IPS-NIHi7 (cell line): ENCODE measurements at regions not wholly inside any gene's neighbourhood (a gene's known extent, or its start where the extent isn't known, plus 50 kb on each side); places are given as distances from the start of the nearest gene placed in this dataset.
A peak's percentile ranks its signal among the peaks of the same experiment; 100 is the strongest.

Experiments used
- DNase-seq: peaks from one replicate; pipeline ENCODE4 v3.0.0; 2012; ENCODE audit warnings: mixed read lengths; ENCODE audit errors: extremely low spot score

DNA sequence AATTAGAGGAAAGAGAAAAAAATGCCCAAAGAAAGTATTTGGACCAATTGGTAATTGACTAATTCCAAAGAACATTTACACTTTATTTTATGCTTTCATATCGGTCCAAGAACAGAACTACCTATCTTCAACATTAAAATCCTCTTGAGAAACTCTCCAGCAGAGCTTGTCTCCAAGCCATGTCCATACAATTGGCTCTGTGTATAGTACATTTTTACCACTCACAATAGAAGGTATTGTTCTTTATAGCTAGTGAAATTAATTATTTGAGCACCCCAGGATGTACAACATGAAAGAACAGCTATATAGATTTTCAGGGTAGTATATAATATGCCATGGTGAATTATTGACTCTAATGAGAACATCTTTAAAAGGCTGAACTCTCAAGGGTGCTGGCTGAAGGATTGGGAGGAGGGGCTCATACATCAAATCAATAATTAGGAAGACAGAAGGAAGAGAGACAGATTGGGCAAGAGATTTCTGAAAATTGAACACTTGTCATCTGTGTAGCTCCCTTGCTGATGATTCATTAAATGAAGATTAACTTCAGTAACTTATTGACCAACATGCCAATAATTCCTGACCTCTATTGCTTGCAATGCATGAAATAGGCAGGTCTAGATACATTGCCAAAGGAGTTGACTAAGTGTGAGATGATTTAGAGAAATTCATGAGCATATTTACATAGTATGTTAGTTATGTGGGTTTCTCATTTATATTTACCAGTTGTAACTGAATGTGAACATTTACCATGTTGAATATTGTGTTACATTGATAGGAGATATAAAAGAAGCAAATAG lies 249.7 kb downstream of the MTERF1 start:
- no peak for DNase-seq

DNA sequence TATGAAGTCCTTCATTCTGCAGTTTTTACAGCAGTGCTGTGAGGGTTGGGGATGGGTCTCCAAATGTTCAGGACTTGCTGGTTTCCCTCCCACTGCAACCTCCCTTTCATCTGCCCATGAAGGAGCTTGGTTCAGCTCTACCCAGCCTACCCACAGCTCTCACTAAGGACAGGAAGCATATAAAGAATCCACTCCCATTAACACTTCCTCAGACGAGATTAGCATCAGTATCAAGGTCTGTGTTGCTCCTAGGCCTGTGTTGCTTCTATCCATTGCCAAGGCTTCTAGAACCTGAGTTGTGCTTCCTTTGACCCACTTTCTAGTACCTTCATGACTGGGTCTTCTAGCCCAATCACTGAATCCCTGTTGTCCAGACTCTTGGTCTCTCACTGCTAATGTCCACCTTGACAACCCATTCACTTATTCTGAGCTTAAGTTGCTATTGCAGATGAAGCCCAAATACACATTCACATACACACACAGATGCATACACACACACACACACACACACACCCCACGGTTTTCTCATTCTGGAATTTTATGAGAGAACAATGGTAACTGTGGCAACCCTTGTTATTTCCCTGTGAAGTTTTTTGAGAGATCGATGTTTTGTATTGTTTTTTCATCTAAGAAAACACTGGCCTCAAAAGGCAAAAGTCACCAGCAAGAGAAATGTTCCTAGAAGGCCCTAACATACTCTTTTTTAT lies 248.1 kb downstream of the MTERF1 start:
- no peak for DNase-seq

DNA sequence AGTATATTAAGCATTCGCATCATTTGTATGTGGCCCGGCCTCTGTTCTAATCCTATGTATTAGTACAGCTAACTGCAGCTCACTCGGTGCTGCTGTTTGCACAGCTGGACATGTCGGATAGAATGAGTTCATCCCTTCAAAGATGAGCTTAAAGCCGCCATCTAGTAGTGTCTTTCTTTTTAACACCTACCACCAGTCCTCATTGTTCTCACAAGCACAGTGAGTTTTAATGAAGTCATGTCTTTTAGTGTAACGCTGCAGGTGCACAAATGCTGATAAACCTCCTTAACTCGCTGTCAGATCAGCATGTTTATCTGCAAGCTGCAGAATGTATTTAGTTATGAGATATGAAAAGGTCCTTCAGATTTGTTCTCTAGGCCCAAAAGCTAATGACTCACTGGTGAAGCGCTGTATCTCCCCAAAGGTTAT lies 247.5 kb downstream of the MTERF1 start:
- DNase-seq = no peak

DNA sequence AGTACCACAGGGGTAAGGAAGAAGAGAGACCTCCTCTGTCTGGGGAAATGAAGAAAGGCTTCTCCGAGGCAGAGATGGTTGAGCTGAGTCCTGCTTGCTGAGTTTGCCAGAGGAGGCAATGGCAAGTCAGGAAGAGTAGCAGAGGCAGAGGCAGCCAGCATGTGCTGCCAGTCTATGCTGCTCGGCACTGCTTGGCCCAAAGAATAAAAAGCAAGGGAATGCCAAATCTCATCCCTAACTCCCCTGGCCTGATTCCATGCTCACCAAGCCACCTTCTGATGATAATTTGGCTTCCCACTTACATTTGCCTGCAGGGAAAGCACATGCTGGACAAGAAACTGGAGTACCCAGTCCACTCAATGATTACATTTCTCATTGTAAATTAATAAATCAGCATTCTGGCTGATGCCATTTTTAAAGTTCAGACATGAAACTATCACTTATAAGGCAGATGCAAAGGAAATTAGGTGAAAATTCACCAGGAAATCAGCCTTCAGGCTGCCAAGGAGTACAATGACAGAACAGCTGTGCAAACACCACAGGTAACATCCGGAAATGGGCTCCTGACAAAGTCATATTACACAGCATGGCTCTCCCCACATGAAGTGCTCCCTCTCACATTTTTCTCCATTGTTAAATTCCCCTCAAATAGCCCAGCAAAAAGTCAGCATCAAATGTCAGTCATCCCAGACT lies 245.9 kb downstream of the MTERF1 start:
- no peak for DNase-seq

DNA sequence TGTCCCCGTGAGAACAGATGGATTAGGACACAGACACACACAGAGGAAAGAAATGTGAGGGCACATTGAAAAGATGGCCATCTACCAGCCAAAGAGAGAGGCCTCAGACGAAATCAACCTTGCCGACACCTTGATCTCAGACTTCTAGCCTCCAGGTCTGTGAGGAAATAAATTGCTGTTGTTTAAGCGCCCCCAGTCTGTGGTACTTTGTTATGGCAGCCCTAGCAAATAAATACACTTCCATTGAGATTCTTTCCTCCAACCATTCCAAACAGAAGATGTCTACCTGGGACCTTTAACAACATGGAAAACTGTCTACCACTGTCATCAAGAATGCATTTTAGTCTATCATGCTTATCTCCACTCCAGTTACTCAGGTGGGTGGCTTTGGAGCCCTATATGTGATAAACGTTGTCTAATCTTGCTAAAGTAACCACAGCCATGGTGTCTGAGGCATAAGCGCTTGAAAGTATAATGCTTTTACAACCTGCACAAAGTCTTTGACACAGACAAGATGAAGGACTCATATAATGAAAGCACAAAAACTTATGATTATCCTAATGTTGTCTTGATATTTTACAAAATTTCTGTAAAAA lies 244.3 kb downstream of the MTERF1 start:
- peak; percentile 22 for DNase-seq

DNA sequence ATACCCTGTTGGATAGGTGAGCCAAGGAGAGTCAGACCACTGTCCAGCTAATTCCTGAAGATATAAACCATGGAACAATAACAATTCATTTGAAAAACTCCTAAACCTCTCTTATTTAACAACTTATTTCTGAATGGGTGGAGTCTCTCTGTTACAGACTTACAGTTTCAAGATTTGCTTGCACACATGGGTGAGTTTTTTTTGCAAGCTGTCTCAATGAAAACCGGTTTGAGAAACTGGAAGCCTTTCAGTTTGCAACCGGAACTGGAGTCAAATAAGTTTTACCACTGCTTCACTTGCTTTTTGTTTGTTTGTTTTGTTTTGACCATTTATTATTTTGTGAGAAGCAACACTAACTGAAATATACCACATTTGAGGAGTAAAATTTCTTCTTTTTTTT lies 243.8 kb downstream of the MTERF1 start:
- no peak for DNase-seq

DNA sequence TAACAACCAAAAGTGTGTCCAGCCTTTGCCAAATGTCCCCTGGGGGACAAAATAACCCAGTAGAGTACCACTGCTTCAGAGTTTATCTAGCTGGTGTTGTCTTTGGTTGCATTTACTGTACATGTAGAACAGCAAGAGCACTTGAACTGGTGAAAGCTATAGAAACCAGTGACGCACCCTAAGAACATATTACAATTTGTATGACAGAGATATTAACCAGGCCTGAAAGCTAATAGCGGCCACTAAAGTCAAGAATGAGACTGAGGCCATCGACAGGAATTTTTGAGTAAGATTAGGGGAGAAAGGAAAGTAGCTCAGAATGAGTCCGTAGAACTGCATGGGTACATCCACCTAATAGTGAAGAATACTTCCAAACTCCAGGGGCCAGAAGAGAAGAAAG lies 236.2 kb downstream of the MTERF1 start:
- DNase-seq = no peak

DNA sequence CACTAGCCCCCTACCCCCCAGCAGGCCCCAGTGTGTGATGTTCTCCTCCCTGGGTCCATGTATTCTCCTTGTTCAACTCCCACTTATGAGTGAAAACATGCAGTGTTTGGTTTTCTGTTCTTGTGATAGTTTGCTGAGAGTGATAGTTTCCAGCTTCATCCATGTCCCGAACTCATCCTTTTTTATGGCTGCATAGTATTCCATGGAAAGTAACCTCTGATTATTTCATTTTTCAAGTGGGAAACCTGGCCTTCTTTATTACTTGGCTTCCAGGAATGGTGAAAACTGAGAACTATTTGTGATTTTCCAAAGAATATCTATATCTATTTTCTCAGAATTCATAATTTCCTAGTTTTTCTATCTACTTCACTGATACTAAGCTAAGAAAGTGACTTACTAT lies 235.0 kb downstream of the MTERF1 start:
- no peak for DNase-seq

DNA sequence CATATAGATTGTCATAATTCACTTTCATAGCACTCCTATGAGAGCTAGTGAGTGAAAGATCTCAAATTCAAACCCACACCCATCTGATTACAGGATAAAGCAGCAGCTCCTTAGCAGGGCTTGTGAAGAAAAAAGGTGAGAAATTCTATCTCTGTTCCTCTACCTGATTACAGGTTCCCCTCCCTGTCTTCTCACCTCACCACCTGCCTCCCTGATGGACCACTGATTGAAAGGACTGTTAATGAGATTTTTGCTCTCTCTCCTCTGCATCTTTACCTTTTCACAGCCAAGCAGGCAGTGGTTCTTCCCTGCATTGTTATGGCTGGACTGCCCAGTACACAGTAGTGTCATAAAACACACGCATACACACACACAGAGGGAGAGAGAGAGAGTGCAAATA lies 228.5 kb downstream of the MTERF1 start:
- no peak for DNase-seq

DNA sequence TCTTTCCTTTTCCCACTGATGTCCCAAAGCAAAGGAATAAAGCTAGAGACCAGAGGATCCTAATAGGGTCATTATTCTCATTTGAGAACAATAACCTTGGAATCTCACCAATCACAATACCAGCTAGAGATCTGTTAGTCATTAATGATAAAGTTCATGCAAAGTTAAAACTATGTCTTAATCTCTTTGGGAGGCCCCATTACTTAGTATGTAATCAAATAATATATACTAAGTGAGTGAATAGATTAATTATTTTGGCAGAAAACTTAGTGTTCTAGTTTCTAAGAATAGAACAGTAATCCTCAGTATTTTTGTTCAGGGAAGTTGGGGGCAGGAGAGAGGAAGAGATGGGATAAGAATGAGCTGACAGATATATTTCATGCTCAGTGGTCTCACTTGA lies 227.2 kb downstream of the MTERF1 start:
- DNase-seq = no peak

DNA sequence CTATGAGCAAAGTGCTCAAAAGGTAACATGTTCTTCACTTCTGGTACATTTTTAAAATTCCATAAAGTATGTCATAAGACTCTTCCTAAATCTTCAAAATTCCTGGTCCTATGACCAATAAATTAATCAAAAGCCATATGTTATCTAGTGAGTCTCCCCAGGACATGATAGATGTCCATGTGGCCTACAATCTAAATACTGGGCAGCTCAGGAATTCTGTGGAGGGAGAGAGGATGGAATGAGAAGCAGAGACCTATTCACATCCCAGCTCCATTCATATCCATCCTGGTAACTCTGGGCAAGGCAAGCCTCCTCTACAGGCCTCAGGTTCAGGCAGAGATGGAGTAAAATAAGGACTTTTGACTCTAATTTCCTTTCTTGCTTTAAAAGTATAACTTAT lies 224.8 kb downstream of the MTERF1 start:
- no peak for DNase-seq

DNA sequence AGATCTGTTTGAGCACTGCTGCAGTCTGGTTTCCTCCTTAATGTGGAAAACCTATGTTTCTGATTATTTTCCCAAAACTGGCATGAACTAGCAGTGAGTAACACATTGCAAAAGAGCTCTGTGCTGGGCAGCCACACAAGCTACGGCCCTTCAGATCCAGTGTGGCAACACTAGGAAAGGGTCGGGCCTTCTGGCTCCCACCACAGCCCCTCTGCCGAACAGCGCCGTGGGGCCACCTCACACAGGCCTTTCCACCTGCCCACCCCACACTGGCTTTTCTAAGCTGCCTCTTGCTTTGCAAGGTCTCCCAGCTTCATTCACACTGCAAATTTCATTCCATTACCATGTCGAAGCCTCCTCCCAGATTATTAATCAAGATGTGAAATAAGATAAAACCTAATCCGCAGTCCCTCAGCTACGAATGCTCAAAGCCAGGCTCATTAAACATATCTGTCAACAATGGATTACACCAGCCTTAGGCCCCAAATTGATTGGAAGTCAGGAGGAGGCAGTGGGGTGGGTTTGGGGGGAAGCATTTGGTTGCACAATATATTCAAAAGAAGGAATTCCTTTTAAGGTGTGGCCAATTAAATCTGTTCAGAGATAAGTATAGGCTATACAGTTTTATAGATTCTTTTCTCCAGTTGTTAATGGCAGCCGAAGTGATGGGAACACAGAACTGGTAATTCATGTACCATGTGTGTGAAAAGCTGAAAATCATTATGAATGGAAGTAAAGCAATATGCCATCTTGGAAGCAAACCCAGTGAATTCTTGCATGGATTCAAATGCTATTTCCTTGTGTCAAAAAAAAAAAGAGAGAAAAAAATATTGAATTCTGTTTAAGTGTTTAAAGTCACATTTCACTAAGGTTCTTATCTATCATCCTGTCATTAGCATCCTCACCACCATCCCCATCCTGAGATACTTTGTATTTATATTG lies 223.7 kb downstream of the MTERF1 start:
- DNase-seq = no peak

DNA sequence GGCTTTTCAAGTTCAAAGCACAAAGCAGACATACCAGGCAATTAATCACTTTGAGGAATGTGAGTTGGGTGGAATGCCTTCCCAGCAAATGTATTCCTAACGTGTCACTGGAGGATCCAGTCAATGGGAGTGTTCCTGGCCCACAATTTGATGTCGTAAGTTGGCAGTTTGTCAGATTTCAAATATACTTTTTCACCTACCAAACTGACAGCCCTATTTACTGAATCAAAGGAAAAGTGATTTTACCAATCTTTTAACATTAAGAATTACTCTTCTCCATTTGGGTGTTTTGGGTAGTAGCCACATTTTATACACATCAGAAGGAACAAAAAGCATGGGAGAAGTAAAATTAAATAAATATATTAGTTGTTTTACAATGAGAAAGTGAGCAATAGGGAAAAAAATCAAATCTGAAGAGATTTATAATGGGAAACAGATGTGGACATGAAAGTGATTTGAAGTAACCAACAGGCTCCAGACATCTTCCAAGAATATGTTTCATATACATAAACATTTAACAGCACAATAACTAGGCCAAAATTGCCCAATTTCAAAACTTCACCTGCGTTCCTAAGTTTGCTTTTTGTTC lies 222.9 kb downstream of the MTERF1 start:
- DNase-seq = no peak

DNA sequence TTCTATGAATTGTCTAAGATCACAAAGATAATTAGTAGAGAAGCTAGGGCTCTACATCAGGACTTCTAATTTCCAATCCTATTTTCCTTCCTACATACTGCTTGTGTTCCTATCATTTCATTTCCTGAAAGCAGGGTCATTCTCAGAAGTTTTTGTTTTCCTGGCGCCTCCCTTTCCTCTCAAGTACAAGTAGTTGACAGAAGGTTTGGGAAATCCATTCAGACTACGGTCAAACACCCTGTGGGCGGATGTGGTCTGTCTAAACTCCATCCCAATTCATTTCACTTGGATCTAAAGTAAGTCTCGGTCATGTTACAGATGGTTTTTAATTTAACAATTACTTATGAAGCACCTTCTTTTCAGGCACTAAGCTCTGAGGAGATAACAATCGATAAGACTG lies 221.4 kb downstream of the MTERF1 start:
- no peak for DNase-seq

DNA sequence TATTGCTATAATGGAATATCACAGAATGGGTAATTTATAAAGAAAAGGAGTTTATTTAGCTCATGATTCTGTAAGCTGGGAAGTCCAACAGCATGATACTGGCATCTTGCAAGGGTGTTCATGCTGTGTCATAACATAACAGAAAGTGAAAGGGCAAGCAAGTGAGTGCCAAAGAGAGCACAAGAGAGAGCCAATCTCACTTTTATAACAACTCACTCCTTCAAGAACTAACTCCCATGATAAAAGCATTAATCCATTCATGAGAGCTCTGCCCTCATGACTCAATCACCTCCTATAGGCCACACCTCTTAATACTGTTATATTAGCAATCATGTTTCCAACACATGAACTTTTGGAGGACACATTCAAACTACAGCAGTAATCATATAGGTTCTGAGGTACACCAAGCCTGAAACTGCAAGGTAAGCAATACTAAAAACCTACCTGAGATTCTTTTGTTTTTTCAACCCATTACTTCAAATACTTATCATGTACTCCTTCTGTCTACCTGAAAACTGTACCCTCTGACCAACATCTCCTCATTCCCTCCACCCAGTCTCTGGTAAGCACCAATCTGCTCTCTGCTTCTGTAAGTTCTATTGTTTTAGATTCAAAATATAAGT lies 219.7 kb downstream of the MTERF1 start:
- no peak for DNase-seq

DNA sequence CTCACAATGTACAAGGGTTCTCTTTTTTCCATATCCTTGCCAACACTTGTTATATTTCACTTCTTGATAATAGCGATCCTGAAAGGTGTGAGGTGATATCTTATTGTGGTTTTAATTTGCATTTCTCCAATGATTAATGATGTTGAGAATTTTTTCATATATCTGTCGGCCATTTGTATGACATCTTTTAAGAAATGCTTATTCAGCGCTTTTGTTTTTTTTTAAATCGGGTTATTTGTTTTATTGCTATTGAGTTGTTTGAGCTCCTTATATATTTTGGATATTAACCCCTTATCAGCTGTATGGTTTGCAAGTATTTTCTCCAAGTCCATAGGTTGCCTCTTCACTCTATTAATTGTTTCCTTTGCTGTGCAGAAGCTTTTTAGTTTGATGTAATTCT lies 218.8 kb downstream of the MTERF1 start:
- no peak for DNase-seq

DNA sequence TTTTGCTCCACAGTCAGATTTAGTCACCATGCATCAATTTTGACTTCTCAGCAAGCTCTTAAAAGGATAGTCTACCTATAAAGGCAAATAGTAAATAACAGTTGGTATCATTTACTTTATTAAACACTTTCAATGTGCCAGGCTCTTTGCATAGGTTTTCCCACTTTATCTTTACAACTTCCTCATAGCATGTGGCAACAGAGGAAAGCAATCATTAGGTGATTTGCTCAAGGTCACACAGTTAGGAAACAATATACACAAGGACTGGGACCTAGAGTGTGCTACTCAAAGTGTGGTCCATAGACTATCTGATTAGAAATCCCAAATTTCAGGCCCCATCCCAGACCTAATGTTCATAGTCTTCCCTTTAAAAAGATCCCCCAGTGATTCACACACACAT lies 212.3 kb downstream of the MTERF1 start:
- DNase-seq = no peak

DNA sequence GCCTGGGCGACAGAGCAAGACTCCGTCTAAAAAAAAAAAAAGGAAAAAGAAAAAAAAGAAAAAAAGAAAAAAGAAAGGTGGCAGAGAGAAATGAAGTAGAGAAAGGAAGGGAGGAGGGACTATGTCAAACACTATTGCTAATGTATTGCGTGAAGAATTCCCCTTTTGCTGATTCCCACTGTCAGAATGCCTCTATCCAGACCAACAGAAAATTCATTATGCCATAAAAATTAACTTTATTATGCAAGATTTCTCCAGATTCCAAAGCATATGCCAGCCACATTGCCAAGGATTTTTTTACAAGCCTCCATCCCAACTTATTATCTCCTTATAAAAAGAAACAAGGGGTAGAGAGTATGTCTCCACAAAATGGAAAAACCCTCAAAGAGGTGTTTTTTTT lies 209.3 kb downstream of the MTERF1 start:
- no peak for DNase-seq

DNA sequence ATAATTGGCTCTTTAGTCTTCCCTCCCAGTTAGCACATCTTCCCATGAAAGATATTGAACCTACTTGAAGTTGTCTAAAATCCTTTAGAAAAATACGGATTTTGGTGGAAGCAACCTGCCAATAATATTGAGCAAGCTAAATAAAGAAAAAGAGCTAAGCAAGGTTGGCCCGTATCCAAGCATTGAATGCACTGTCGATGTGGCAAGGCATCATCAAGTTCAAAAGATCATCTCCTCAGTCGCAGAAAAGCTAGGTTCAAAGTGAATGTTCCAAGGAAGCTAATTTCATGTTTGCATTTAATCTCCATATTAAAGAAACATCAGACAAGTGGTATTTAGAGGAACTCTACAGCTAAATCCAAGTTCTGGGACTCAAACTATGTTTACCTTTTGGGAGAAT lies 206.0 kb downstream of the MTERF1 start:
- no peak for DNase-seq

DNA sequence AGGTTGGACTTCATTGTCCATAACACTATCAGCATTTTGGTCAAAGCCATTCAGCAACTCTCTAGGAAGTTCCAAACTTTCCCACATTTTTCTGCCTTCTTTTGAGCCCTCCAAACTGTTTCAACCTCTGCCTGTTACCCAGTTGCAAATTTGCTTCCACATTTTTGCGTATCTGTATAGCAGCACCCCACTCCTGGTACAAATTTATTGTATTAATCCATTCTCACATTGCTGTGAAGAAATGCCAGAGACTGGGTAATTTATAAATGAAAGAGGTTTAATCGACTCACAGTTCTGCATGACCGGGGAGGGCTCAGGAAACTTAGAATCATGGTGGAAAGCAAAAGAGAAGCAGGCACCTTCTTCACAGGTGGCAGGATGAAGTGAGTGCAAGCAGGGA lies 198.8 kb downstream of the MTERF1 start:
- DNase-seq = no peak
